HFFc6 (cell line): ENCODE measurements at regions not wholly inside any gene's neighbourhood (a gene's known extent, or its start where the extent isn't known, plus 50 kb on each side); places are given as distances from the start of the nearest gene placed in this dataset.

ENCODE experiments used
- DNase-seq: peaks from one replicate; pipeline ENCODE4 v3.0.0-alpha.2; 2018
- H3K27ac Mint-ChIP-seq: 2 replicates; pipeline ENCODE4 v1.8.0; 2020; ENCODE audit warnings: mild to moderate bottlenecking, mixed read lengths
- H3K27me3 Mint-ChIP-seq: 2 replicates; pipeline ENCODE4 v1.8.0; 2021; ENCODE audit warnings: mild to moderate bottlenecking, moderate library complexity, mixed read lengths; ENCODE audit not compliant: insufficient read depth
- H3K36me3 Mint-ChIP-seq: 2 replicates; pipeline ENCODE4 v1.8.0; 2021; ENCODE audit warnings: low read depth, mixed read lengths
- H3K4me1 Mint-ChIP-seq: 2 replicates; pipeline ENCODE4 v1.8.0; 2020; ENCODE audit warnings: low read depth, mixed read lengths
- H3K4me3 Mint-ChIP-seq: 2 replicates; pipeline ENCODE4 v1.8.0; 2020; ENCODE audit warnings: mild to moderate bottlenecking, moderate library complexity, mixed read lengths
- H3K9me3 Mint-ChIP-seq: 2 replicates; pipeline ENCODE4 v1.8.0; 2020; ENCODE audit warnings: mild to moderate bottlenecking, mixed read lengths
- CTCF ChIP-seq: fragments of 200-600 bp; sonication (generic); IDR thresholded peaks from 2 replicates; pipeline ENCODE4 v1.5.0; 2021; ENCODE audit warnings: antibody characterized with exemption, mild to moderate bottlenecking

DNA sequence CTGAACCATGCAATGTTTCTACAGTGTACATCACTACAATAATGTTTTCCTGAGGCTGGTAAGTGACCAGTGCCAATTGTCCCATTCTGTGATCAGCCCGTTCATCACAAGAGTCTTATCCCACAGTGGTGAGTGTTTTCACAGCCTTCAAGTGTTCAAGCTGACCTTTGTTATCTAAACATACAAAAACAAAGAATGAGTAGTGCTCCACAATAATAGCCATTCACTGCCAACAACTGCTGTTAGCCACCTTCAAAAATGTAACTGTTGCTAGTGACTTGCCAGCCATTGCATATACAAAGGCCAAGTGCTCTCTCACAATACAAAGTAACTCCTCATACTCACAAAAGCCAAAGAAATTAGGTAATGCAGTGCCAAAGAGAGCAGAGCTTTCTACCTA lies 1084.1 kb downstream of the FAM133A start:
- DNase-seq = no peak
- no peak for TF ChIP-seq CTCF
- Mint-ChIP-seq H3K4me1 (no peaks in the 10 kb centered on the region), H3K27me3 (no peaks in the 10 kb centered on the region), H3K36me3 (no peaks in the 10 kb centered on the region), H3K9me3 (no peaks in the 10 kb centered on the region), H3K4me3 (no peak overlapping the region), H3K27ac (no peak overlapping the region)

GRCh38 chrX:94775640-94776039 lies 1101.6 kb downstream of the FAM133A start:
- Mint-ChIP-seq H3K4me3 (no peak overlapping the region), H3K9me3 (peaks cover under 1% of the 10 kb centered on the region; the same call in 1 of the 2 replicates), H3K4me1 (no peaks in the 10 kb centered on the region), H3K27me3 (no peaks in the 10 kb centered on the region), H3K36me3 (no peaks in the 10 kb centered on the region), H3K27ac (no peak overlapping the region)
- TF ChIP-seq CTCF = no peak
- no peak for DNase-seq

GRCh38 chrX:94813541-94813940 lies 1139.5 kb downstream of the FAM133A start:
- no peak for DNase-seq
- no peaks in the 10 kb centered on the region for H3K27me3 Mint-ChIP-seq
- no peak overlapping the region for H3K4me3 Mint-ChIP-seq
- no peaks in the 10 kb centered on the region for H3K36me3 Mint-ChIP-seq
- H3K9me3 Mint-ChIP-seq = peaks cover 9% of the 10 kb centered on the region
- no peak overlapping the region for H3K27ac Mint-ChIP-seq
- no peak for TF ChIP-seq CTCF
- no peaks in the 10 kb centered on the region for H3K4me1 Mint-ChIP-seq

- Mint-ChIP-seq H3K4me1 (no peaks in the 10 kb centered on the region), H3K27me3 (no peaks in the 10 kb centered on the region), H3K36me3 (no peaks in the 10 kb centered on the region), H3K9me3 (peaks cover 9% of the 10 kb centered on the region), H3K4me3 (no peak overlapping the region), H3K27ac (no peak overlapping the region)
- DNase-seq = no peak
- no peak for TF ChIP-seq CTCF
Measured at GRCh38 chrX:94814216-94814615, 1140.2 kb downstream of the FAM133A start.

- no peaks in the 10 kb centered on the region for H3K4me1 Mint-ChIP-seq
- H3K27ac Mint-ChIP-seq = no peak overlapping the region
- H3K36me3 Mint-ChIP-seq = no peaks in the 10 kb centered on the region
- no peaks in the 10 kb centered on the region; the same call in 1 of the 2 replicates for H3K27me3 Mint-ChIP-seq
- no peak for DNase-seq
- H3K9me3 Mint-ChIP-seq = no peaks in the 10 kb centered on the region
- H3K4me3 Mint-ChIP-seq = no peak overlapping the region
- no peak for TF ChIP-seq CTCF
Measured at GRCh38 chrX:94830717-94831116, 1156.7 kb downstream of the FAM133A start.

DNA sequence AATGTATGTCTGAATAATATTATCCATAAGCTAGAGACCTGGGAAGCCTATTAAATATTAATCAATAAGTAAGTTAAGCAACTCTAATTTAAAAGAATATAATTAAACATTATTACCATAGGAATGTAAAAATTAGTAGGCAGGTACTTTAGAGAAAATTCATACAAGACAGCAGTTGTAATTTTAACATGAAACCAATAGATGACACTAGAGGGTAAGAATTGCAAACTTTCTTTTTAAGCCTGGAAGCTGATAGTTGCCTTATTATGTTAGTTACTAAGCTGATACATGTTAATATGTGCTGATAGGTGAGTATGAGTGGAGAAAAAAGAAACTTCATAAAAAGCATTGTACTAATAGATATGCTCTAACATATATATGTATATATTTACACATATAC lies 1157.4 kb downstream of the FAM133A start:
- Mint-ChIP-seq H3K4me1 (no peaks in the 10 kb centered on the region), H3K27ac (no peak overlapping the region), H3K36me3 (no peaks in the 10 kb centered on the region), H3K4me3 (no peak overlapping the region), H3K9me3 (no peaks in the 10 kb centered on the region), H3K27me3 (no peaks in the 10 kb centered on the region; the same call in 1 of the 2 replicates)
- no peak for DNase-seq
- TF ChIP-seq CTCF = peak; percentile 60
